ENCODE measurements at regions not wholly inside any gene's neighbourhood (a gene's known extent, or its start where the extent isn't known, plus 50 kb on each side); places are given as distances from the start of the nearest gene placed in this dataset.
A peak's percentile ranks its signal among the peaks of the same experiment; 100 is the strongest.

DNA sequence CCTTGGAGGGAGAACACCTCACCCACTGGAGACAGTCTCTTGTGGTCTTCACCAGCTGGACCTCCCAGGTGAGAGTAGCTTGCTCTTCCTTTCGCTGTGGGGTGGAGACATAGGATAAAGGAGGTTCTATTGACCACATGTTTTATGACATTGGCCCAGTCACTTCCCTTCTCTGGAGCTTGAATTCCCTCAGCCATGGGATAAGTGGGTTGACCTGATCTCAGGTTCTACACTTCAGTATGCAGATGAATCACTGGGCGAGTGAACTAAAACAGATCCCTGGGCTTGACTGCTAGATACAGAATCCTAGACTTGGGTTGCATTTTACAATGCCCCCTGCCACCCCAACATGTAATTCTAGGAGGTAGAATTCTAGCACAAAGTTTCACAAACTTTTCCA, 54.8 kb upstream of the PRSS23 start:
- DNase-seq (ENCODE audit: low read depth), result no peak
- CTCF ChIA-PET, result interaction anchor here (1.1 kb wide), 1 partner anchor 53 kb away, joined by 3 read pairs; no protein-coding TSS in a partner anchor

DNA sequence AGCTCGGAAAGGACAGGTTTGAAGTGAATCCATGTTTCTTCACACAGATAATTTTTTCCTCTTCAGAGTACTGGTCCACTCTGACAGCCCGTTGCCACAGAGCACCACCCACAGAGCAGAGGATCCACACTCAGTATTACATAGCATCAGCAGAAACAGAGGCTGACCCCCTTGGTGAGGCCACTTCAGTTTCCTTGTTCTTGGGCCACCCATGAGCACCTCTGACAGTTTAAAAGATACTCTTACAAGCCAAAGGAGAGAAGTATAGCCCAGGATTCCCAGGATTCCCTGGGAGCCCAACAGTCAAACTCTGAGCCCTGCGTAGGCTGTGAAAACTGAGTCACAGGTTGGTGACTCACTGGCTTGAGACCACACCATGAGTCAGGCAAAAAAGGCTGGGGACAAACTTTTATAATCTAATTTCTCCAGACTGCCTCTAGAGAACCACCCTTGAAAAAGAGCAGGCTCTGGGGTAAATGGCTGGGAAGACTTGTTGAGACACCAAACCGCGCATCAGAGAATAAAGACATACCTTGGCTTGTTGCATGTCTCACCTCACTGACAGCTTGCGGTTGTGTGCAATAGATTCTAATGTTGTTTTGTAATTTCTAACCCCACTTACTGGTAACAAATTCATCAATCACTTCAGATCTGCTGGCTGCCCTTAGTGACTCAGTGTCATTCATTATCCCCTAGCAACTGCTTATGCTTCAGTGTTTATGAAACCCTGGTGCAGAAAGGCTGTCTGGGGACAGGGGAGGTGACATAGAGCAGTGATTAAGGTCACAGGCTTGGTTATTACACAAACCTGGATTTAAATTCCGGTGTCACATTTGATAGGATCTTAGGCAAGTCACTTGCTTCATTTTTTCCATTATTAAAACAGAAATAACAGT, 56.9 kb upstream of the PRSS23 start:
- H3K4me3 ChIP-seq (ENCODE audit: low read depth, low read length), result no peak overlapping the region
- DNase-seq (ENCODE audit: low read depth), result peak; percentile 92
- TF ChIP-seq, protein P1, sequence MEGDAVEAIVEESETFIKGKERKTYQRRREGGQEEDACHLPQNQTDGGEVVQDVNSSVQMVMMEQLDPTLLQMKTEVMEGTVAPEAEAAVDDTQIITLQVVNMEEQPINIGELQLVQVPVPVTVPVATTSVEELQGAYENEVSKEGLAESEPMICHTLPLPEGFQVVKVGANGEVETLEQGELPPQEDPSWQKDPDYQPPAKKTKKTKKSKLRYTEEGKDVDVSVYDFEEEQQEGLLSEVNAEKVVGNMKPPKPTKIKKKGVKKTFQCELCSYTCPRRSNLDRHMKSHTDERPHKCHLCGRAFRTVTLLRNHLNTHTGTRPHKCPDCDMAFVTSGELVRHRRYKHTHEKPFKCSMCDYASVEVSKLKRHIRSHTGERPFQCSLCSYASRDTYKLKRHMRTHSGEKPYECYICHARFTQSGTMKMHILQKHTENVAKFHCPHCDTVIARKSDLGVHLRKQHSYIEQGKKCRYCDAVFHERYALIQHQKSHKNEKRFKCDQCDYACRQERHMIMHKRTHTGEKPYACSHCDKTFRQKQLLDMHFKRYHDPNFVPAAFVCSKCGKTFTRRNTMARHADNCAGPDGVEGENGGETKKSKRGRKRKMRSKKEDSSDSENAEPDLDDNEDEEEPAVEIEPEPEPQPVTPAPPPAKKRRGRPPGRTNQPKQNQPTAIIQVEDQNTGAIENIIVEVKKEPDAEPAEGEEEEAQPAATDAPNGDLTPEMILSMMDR (IDR thresholded peaks at IDR 0.05; ENCODE audit: insufficient read depth, low read depth, low read length), result no peak
- ChIA-PET POLR2A (interaction anchor here (0.7 kb wide), 1 partner anchor 30 kb away, joined by 3 read pairs; no protein-coding TSS in a partner anchor), CTCF (interaction anchor here (1.1 kb wide), 1 partner anchor 75 kb away, joined by 3 read pairs; no protein-coding TSS in a partner anchor)
- no peaks in the 10 kb centered on the region for H3K27me3 ChIP-seq (ENCODE audit: control insufficient read depth, insufficient read depth, low read length)
- no peaks in the 10 kb centered on the region for H3K36me3 ChIP-seq (ENCODE audit: control insufficient read depth, insufficient read depth, low read length)

More for the DNA sequence above, 54.8 kb upstream of the PRSS23 start:
- no peak overlapping the region for H3K4me3 ChIP-seq (ENCODE audit: low read depth, low read length)
- H3K36me3 ChIP-seq (ENCODE audit: control insufficient read depth, insufficient read depth, low read length), result no peaks in the 10 kb centered on the region
- TF ChIP-seq, protein P1 (IDR thresholded peaks at IDR 0.05; ENCODE audit: insufficient read depth, low read depth, low read length), result no peak
- no peaks in the 10 kb centered on the region for H3K27me3 ChIP-seq (ENCODE audit: control insufficient read depth, insufficient read depth, low read length)
- POLR2A ChIA-PET, result interaction anchor here (0.8 kb wide), 1 partner anchor 49 kb away, joined by 15 read pairs; no protein-coding TSS in a partner anchor

DNA sequence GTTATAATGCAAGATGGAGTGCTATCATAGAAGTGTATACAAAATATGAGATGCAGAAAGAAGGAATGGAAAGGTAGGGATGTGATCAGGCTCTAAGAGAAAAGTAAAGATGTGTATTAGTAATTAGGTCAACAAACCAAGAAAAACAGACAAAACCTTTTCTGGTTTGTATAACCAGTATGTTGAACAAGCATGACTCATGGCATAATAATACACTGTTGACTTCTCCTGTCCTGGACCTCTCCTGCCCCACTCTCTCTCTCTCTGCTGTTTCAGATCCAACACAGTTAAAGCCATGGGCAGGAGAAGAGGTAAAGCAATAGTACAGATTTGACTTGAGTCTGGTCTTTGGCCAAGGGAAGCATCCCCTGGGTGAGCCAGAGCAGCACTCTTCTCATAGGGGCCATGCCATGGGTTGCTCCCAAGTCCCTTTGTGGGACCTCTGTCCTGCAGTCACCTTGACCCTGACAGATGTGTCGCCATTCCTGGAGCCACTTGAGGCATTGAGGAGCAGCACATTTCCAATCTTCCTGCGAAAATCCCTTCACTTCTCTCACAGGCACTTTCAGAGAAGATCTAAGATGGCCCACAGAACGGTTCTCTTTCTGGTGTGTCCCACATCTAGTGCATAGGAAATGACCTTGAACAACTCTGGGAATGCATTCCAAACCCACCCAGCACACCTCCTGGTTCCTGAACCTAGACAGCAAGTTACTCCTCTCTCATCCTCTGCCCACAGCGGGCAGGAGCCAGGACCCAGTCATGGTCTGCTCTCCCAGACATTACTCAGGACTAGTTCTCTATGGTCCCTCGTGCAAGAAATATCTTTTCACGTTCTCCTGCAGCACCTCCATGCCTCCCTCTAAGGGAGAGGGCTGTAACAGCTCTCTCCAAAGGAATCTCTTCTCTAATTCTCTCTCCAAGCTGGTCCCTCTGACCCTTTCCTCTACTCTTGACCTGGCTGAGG, 58.2 kb upstream of the PRSS23 start:
- TF ChIP-seq, protein P1 (IDR thresholded peaks at IDR 0.05; ENCODE audit: insufficient read depth, low read depth, low read length), result no peak
- no peak overlapping the region for H3K4me3 ChIP-seq (ENCODE audit: low read depth, low read length)
- no peaks in the 10 kb centered on the region for H3K36me3 ChIP-seq (ENCODE audit: control insufficient read depth, insufficient read depth, low read length)
- no peak for DNase-seq (ENCODE audit: low read depth)
- ChIA-PET POLR2A (no interaction called here), CTCF (interaction anchor here (1.1 to 1.7 kb wide), 2 partner anchors 47 to 74 kb away, joined by 3 read pairs; no protein-coding TSS in a partner anchor)
- H3K27me3 ChIP-seq (ENCODE audit: control insufficient read depth, insufficient read depth, low read length), result no peaks in the 10 kb centered on the region

DNA sequence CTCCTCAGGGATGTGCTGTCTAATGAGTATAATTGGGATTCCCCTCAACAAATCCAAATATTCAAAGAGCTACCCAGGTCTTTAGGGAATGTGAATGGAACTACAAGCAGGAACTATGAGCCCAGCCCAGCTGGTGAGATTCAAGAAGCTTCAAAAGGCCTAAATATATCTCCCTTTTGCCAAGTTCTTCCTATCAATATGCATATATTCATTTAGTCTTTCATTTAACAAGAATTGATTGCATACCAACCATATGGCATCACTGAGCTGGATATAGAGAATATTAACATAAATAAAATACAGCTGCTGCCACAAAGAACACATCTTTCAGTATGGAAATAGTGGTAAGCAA, 58.9 kb upstream of the PRSS23 start:
- TF ChIP-seq, protein P1 (IDR thresholded peaks at IDR 0.05; ENCODE audit: insufficient read depth, low read depth, low read length), result no peak
- H3K4me3 ChIP-seq (ENCODE audit: low read depth, low read length), result no peak overlapping the region
- CTCF ChIA-PET, result interaction anchor here (1.7 kb wide), 1 partner anchor 46 kb away, joined by 3 read pairs; no protein-coding TSS in a partner anchor
- POLR2A ChIA-PET, result no interaction called here
- H3K27me3 ChIP-seq (ENCODE audit: control insufficient read depth, insufficient read depth, low read length), result no peaks in the 10 kb centered on the region
- no peaks in the 10 kb centered on the region for H3K36me3 ChIP-seq (ENCODE audit: control insufficient read depth, insufficient read depth, low read length)
- no peak for DNase-seq (ENCODE audit: low read depth)
